GM18861 (cell line): ENCODE measurements at regions not wholly inside any gene's neighbourhood (a gene's known extent, or its start where the extent isn't known, plus 50 kb on each side); places are given as distances from the start of the nearest gene placed in this dataset.
"Not testable (repeated sequence)": the region's sequence is repeated elsewhere in the genome, so short reads cannot be mapped to it uniquely, and the experiment has no call there.

Experiments
- ATAC-seq: cut with Tn5 transposase; IDR thresholded peaks from one replicate; pipeline ENCODE4 v1.9.1; 2021; ENCODE audit not compliant: unreplicated experiment

DNA sequence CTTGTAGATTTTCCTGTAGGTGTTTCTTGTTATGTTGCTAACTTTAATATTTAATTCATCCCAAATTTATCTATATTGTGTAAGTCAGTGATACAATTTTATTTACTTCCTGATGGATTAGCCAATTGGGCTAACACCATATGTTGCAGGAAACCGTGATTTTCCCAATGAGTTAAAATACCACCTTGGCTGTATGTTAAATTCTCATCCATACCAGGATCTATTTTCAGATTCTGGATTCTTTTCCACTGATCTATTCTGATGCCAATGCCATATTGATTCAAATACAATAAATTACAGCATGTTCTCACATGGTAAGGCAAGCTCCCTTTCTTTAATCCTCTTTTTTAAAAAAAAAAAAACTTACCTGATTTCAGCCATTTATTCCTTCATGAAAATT is 85.8 kb upstream of the DNAJC10 start:
- no peak for ATAC-seq

- ATAC-seq: no peak
Measured at GRCh38 chr2:182631299-182631698, 84.8 kb upstream of the DNAJC10 start.

GRCh38 chr2:182634386-182634785 is 81.7 kb upstream of the DNAJC10 start:
- no peak for ATAC-seq

- no peak for ATAC-seq
Measured at GRCh38 chr2:182636699-182637098, 79.4 kb upstream of the DNAJC10 start.

DNA sequence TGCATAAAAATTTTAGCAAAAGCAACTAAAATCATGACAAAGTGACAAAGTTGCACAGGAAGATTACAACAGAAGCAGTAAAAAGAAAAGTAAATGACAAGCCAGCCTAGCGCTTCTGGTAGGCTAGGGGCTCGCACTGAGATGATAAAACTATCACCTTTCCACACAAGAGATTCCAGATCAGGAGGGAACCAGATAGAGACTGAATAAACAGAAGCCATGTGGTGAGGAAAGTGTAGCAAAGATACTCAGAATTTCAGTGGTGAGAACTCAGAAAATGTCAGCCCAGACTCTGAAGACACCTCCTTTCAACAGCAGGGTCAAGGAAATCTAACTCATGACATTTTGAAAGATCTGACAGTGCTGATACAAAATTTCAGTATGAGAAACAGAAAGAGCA is 77.4 kb upstream of the DNAJC10 start:
- no peak for ATAC-seq

- ATAC-seq: no peak
Measured at GRCh38 chr2:182639971-182640370, 76.1 kb upstream of the DNAJC10 start.

DNA sequence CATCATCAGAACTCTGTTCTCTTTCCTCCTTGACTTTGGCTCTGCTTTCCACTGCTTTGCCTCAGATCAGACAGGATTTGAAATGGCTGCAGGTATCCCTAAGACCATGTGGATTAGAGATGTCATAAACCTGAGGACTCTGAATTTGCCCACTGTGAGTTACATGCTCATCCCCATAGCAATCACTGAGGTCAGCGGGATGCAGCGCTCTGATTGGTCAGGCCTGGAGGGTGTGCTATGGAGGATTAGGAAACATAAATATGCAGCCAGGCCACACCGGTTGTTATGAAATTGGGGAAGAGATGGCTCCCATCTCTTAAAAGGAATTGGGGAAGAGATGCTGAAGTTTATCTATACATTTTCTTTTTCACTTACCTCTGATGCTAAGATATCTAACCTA is 73.7 kb upstream of the DNAJC10 start:
- peak; percentile 100 for ATAC-seq

- ATAC-seq: no peak
Measured at GRCh38 chr2:182646763-182647498, 69.1 kb upstream of the DNAJC10 start.

- ATAC-seq: no peak
Measured at GRCh38 chr2:182647499-182647787, 68.6 kb upstream of the DNAJC10 start.

GRCh38 chr2:182649316-182649715 is 66.7 kb upstream of the DNAJC10 start:
- peak; percentile 45 for ATAC-seq

GRCh38 chr2:182650704-182651103 is 65.4 kb upstream of the DNAJC10 start:
- ATAC-seq: peak; percentile 49

DNA sequence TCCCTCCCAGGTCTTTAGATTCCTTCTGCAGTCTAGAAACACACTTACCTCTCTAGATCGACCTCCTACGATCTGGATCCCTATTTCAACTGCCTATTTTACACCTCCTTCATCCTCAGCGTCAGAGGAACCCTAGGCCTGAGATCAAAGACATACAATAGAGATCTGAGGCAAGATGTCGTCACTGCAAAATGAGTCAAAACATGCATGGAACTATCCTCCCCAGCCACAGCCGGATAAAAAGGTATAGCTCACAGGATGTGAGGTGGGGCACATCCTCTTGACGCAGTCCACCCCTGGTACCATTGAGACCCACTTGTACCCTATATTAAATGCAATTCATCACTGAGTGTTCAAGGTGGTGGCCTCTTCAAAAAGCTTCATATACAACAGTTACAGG is 63.7 kb upstream of the DNAJC10 start:
- no peak for ATAC-seq

- ATAC-seq: no peak
Measured at GRCh38 chr2:182655750-182656149, 60.3 kb upstream of the DNAJC10 start.

GRCh38 chr2:182664212-182664611 is 51.8 kb upstream of the DNAJC10 start:
- no peak for ATAC-seq

DNA sequence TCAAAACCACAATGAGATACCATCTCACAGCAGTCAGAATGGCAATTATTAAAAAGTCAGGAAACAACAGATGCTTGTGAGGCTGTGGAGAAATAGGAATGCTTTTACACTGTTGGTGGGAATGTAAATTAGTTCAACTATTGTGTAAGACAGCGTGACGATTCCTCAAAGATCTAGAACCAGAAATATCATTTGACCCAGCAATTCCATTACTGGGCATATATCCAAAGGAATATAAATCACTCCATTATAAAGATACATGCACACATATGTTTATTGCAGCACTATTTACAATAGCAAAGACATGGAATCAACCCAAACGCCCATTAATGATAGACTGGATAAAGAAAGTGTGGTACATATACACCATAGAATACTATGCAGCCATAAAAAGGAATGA is 50.6 kb upstream of the DNAJC10 start:
- ATAC-seq: not testable (repeated sequence)
